ENCODE measurements at regions not wholly inside any gene's neighbourhood (a gene's known extent, or its start where the extent isn't known, plus 50 kb on each side); places are given as distances from the start of the nearest gene placed in this dataset.

DNA sequence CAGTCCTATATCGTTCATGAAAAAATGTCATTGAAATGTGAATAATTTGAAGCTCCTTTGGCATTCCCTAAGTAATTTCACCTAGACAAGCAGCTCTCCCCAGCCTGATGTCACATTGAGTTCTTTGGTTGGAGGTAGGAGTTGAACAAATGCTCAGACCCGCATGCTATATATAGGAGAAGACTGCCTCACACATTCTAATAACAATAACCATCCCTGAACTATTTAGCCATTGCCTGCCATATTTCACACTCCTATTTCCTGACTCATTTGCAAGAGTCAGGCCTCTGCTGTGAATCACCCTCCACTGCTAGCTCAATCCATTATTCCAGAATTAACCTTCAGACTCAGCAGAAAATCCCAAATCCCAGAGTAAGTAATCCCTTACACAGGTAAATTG lies 256.6 kb upstream of the ACVR2A start:
- Mint-ChIP-seq H3K9me3 (ENCODE audit: low read depth) (peaks cover 17% of the 10 kb centered on the region), H3K4me1 (ENCODE audit: low read depth) (no peaks in the 10 kb centered on the region), H3K27ac (no peak overlapping the region), H3K27me3 (no peaks in the 10 kb centered on the region), H3K36me3 (peaks cover 4% of the 10 kb centered on the region), H3K4me3 (no peak overlapping the region)

DNA sequence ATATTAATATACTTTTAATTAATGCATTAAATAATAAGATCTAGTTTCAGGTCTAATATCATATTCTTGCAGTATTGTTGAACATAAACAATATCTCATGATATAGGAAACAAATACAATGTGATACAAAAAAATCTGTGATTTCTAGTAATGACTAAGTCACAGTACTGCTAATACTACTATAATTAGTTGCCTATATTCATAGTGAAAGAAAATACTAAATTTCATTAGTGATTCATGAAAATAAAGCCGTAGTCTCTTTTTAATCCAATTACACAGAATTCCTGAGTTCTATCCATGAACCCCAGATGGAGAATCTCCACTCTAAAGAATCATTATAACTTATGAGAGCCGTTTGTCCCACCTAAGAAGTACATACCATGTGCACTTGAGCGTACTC lies 266.3 kb upstream of the ACVR2A start:
- Mint-ChIP-seq H3K27ac (no peak overlapping the region), H3K4me1 (ENCODE audit: low read depth) (no peaks in the 10 kb centered on the region), H3K9me3 (ENCODE audit: low read depth) (no peaks in the 10 kb centered on the region), H3K36me3 (peaks cover 2% of the 10 kb centered on the region), H3K4me3 (no peak overlapping the region), H3K27me3 (no peaks in the 10 kb centered on the region)

DNA sequence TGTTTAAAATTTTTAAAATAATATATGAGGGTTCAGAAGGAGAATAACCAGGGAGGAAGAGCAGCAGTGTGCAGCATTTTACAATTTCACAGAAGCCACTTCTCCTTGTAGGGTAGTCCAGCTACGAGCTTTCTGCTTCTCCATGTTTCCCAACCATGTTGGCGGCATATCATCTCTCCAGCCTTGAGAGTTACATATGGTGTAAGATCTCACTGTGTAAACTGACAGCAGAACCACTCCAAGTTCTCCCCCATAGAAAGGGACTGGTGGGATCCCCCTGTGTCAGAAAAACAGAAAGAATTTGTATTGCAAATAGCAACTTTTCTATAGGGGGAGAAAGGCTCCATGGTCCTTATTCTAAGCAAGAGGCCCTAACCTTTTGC lies 266.8 kb upstream of the ACVR2A start:
- no peak overlapping the region for H3K27ac Mint-ChIP-seq
- H3K4me3 Mint-ChIP-seq = no peak overlapping the region
- H3K36me3 Mint-ChIP-seq = peaks cover 2% of the 10 kb centered on the region
- H3K9me3 Mint-ChIP-seq (ENCODE audit: low read depth) = no peaks in the 10 kb centered on the region
- H3K4me1 Mint-ChIP-seq (ENCODE audit: low read depth) = no peaks in the 10 kb centered on the region
- H3K27me3 Mint-ChIP-seq = no peaks in the 10 kb centered on the region

DNA sequence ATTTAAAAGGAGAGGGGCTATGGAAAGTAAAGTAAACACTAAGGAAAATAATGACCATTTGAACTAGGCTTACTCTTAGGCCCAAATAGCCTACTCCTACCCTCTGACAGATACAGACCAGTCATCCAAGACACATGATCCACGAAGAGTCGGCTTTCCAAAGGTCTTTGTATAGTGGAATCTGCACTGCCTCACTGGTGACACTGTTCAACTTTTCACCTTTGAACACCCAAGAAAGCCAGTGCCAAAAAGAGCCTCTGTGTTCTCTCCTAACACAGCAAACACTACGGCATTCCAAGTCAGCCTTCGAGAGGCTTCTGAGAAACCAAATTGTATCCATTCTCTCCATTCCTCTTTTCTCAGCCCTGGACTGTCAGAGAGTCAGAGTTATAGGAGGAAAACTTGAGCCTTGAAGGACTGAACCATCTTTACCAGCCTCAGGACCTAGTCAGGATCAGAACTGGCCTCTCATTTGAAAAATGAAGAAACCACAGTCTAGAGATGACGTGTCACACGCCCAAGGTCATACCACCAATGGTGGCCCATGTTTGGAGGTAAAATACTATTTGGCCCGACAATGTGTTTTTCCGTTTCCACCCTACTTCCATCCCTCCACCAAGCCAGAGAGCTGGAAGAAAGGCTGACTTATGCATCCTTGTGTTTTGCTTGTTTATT lies 267.4 kb upstream of the ACVR2A start:
- Mint-ChIP-seq H3K27me3 (no peaks in the 10 kb centered on the region), H3K9me3 (ENCODE audit: low read depth) (no peaks in the 10 kb centered on the region), H3K4me1 (ENCODE audit: low read depth) (no peaks in the 10 kb centered on the region), H3K36me3 (peaks cover 2% of the 10 kb centered on the region), H3K4me3 (no peak overlapping the region), H3K27ac (no peak overlapping the region)

DNA sequence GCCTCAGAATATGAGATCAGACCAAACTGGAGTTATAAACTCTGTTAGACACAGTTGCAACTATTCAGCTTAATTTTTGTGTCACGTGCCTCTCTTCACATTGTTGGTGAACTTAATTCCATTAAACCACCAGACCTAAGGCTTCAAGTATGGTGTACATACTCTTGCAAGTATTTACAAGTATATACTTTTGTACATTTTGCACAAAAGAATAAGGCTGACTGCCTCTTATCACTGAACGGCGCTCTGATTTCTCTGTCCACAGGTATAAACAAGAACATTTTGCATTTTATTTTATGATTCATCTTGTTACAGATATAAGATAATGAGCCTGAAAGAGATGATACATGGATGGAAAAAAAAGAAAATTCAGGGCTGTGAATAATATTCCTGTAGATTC lies 269.7 kb upstream of the ACVR2A start:
- Mint-ChIP-seq H3K4me3 (no peak overlapping the region), H3K36me3 (no peaks in the 10 kb centered on the region), H3K9me3 (ENCODE audit: low read depth) (peaks cover 5% of the 10 kb centered on the region), H3K27me3 (no peaks in the 10 kb centered on the region), H3K27ac (no peak overlapping the region), H3K4me1 (ENCODE audit: low read depth) (no peaks in the 10 kb centered on the region)

DNA sequence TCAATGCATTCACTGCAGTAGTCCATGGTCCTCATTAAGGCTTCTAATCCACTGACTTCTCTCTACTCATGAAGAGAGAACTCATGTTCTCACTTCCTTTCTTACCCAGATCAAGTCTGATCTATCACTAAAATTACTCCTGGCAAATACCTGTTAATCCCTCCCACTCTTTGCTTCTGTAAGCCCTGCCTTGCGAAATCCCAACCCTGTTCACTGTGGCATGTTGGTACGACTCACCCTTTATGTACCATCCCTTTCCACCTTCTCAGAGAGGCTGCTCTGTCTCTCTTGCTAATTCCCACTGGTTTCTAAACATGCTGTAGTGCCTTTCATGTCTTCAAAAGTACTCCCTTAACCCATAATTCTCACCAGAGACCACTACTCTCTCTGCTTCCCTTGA lies 272.2 kb upstream of the ACVR2A start:
- Mint-ChIP-seq H3K9me3 (ENCODE audit: low read depth) (peaks cover 5% of the 10 kb centered on the region), H3K4me3 (no peak overlapping the region), H3K27me3 (no peaks in the 10 kb centered on the region), H3K4me1 (ENCODE audit: low read depth) (no peaks in the 10 kb centered on the region), H3K27ac (no peak overlapping the region), H3K36me3 (no peaks in the 10 kb centered on the region)

DNA sequence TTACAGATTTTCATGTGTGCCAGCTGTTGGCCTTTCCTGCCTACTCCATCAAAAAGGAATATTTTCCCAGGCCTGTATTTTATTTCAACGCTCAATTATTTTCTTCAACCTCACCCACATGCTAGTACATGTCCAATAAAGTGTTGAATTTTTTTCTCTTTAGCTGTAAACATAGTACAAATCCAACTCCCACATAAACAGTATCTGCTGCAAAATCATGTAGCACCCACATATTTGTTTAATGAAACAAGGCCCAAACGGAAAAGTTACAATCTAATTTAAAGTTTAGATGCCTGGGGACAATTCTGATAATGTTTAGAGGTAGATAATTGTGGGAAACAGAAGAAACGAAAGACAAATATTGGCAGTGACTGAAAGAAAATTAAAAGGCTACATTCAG lies 275.4 kb upstream of the ACVR2A start:
- H3K36me3 Mint-ChIP-seq = no peaks in the 10 kb centered on the region
- no peak overlapping the region for H3K27ac Mint-ChIP-seq
- no peak overlapping the region for H3K4me3 Mint-ChIP-seq
- H3K9me3 Mint-ChIP-seq (ENCODE audit: low read depth) = peaks cover 5% of the 10 kb centered on the region
- no peaks in the 10 kb centered on the region for H3K27me3 Mint-ChIP-seq
- H3K4me1 Mint-ChIP-seq (ENCODE audit: low read depth) = no peaks in the 10 kb centered on the region

DNA sequence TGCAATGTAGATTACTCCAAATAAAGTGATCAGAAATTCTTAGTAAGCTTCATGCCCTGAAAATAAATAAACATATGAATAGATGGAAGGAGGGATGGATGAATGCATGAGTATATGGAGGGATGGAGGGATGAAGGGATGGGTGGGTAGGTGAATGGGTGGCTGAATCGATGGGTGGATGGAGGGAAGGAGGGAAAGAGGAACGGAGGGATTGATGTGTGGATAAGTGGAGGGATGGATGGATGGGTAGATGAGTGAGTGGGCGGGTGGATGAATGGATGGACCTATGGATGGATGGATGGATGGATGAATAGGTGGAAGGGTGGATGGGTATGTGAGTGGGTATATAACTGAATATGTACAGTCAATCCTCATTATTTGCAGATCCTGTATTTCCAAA lies 276.7 kb upstream of the ACVR2A start:
- no peaks in the 10 kb centered on the region for H3K36me3 Mint-ChIP-seq
- no peak overlapping the region for H3K4me3 Mint-ChIP-seq
- H3K4me1 Mint-ChIP-seq (ENCODE audit: low read depth) = no peaks in the 10 kb centered on the region
- H3K9me3 Mint-ChIP-seq (ENCODE audit: low read depth) = peaks cover 5% of the 10 kb centered on the region
- no peaks in the 10 kb centered on the region for H3K27me3 Mint-ChIP-seq
- H3K27ac Mint-ChIP-seq = no peak overlapping the region

DNA sequence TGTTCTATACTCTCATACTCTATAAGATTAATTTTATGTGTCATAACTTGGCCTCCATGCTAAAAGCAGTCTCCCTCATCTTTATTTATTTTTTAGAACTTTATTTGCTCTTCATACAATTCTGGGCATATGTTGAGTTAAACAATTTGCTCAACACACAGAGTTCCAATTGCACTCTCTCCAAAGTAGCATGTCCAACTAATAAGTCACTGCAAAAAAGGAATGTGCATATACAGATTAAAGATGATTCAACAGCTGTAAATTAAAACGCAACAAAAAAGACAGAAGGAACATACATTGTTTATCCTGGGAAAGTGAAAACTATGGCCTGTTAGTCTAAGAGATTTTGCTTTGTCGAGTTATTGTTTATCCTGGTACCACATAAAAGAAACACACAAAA lies 277.7 kb upstream of the ACVR2A start:
- Mint-ChIP-seq H3K9me3 (ENCODE audit: low read depth) (peaks cover 5% of the 10 kb centered on the region), H3K4me3 (no peak overlapping the region), H3K36me3 (no peaks in the 10 kb centered on the region), H3K27me3 (no peaks in the 10 kb centered on the region), H3K4me1 (ENCODE audit: low read depth) (no peaks in the 10 kb centered on the region), H3K27ac (no peak overlapping the region)

DNA sequence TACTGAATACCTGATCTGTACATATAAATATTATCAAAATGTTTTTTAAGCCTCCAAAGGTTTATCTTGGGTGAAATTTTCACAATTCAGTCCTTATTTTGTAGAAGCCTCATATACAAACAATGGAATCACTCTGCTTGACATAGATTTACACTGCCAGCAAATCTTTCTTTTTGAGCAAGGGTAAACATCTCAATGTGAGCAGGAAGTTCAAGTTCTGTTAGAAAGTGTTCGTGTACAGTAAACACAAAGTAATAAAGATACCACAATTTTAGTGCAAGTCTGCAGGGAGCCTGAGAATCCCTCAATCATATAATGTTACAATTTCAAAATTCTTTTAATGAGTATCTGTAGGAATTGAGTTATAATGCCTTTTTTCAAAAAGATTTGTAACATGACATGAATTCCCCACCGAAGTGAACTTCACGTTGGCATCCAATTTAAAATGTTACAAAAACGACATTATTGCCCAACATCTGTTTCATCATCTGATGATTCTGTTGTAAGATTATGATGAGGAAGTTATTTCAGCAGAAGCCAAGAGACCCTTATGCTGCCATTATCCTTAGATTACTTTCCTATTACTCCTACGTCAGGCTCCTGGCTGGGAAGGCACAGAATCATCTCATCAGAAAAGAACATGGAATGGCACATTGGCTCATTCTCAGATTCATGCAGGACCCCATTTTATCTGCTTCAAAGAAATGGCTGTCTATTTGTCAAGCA lies 283.9 kb upstream of the ACVR2A start:
- Mint-ChIP-seq H3K27me3 (no peaks in the 10 kb centered on the region), H3K36me3 (no peaks in the 10 kb centered on the region), H3K27ac (no peak overlapping the region), H3K4me1 (ENCODE audit: low read depth) (no peaks in the 10 kb centered on the region), H3K4me3 (no peak overlapping the region), H3K9me3 (ENCODE audit: low read depth) (no peaks in the 10 kb centered on the region)

DNA sequence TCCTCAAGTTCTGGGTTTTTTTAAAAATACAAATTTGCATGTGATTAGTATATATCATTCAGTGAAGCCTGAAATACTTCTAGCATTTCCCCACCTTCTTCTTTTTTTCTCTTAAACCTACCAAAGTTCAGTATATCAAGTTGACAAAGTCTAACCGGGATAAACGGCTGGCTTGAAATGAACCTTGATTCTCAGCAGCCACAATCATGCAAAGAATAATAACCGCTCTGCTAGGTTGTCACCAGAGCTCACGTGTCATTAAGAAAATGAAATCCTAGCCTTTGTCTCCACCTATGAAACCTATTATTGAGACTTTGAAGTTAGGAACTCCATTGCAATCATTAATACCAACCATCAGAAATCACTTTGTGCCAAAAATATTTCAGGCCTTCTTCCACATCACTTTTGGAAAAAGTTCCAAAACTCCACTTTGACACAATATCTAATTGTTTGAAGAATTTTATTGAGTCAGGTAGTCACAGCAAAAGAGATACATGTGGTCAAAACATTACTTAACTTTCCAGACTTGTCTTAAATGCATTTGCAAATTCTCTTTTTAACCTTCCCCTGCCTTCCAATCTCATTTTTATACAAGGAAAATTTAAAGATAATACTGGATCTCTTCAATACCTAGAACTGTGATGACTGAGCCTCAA lies 285.6 kb upstream of the ACVR2A start:
- Mint-ChIP-seq H3K27me3 (no peaks in the 10 kb centered on the region), H3K4me1 (ENCODE audit: low read depth) (no peaks in the 10 kb centered on the region), H3K4me3 (no peak overlapping the region), H3K27ac (no peak overlapping the region), H3K9me3 (ENCODE audit: low read depth) (no peaks in the 10 kb centered on the region), H3K36me3 (no peaks in the 10 kb centered on the region)

DNA sequence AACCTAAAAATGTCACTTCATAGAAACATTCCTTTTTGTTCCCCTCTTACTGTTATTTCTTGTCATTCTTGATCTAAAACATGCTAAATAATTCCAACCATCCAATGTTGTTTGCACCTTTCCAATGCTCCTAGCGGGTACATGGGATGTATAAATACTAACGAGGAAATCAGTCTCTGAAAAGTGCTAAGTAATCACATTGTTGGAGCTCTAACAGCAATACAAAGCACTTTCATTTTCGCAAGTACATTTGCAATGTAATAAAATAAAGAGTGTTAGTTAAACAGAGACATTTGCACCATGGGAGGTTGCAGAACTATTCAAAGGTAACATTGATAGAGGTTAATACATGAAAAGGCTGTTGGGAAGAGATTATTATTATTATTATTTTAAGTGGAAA lies 286.2 kb upstream of the ACVR2A start:
- no peaks in the 10 kb centered on the region for H3K36me3 Mint-ChIP-seq
- H3K4me3 Mint-ChIP-seq = no peak overlapping the region
- no peaks in the 10 kb centered on the region for H3K4me1 Mint-ChIP-seq (ENCODE audit: low read depth)
- H3K9me3 Mint-ChIP-seq (ENCODE audit: low read depth) = no peaks in the 10 kb centered on the region
- H3K27ac Mint-ChIP-seq = no peak overlapping the region
- H3K27me3 Mint-ChIP-seq = no peaks in the 10 kb centered on the region

DNA sequence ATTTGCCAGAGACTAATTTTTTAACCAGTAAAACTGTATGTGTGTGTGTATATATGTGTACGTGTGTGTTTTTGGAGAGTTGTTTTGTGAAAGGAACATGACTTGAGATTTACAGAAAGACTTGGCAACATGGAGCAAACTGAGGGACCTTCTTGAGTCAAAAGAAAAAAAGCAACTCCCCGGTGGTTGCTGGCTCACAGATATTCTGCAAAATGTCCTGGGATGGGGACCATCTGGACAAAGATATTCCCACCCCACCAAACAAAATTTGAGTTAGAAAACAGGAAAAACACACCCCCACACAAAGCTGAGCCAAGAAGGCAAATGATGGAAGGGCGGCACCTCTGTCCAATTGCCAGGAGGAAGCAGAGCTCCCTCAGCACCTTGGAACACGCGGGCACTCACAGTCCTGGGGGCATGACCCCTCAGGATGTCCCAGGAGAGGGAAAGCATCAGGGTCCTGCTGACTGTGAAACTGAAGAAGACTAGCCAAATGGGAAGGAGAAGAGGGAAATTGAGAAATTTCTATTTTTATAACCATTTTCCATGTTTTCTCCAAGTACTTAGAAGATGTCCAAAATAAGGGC lies 290.2 kb upstream of the ACVR2A start:
- no peaks in the 10 kb centered on the region for H3K4me1 Mint-ChIP-seq (ENCODE audit: low read depth)
- H3K9me3 Mint-ChIP-seq (ENCODE audit: low read depth) = no peaks in the 10 kb centered on the region

DNA sequence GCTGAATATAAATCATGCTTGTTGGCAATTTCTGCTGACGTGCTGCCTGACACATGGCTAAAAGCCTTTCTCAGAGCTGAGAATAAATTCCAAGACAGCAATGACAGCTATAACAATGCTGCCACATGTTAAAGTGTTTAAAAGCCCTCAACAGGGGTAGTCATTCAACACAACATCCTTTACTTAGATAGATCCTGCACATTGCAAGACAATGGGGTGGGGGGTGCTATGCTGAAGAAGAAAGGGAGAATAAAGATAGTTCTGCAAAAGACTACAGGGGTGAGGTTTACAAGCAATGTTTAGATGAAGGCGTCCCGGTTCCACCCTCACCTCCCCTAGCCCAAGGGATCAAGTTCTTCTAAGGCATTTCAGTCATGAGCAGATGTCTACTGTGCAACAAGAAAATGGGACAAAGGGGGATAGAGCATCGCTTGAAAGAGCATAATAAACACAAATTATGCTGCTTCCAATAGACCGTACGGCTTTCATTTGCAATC lies 291.0 kb upstream of the ACVR2A start:
- no peaks in the 10 kb centered on the region for H3K4me1 Mint-ChIP-seq (ENCODE audit: low read depth)
- no peaks in the 10 kb centered on the region for H3K9me3 Mint-ChIP-seq (ENCODE audit: low read depth)
- no peaks in the 10 kb centered on the region for H3K36me3 Mint-ChIP-seq
- no peaks in the 10 kb centered on the region for H3K27me3 Mint-ChIP-seq
- no peak overlapping the region for H3K4me3 Mint-ChIP-seq
- H3K27ac Mint-ChIP-seq = no peak overlapping the region

More for the DNA sequence above, 290.2 kb upstream of the ACVR2A start:
- Mint-ChIP-seq H3K27ac (no peak overlapping the region), H3K36me3 (no peaks in the 10 kb centered on the region), H3K4me3 (no peak overlapping the region), H3K27me3 (no peaks in the 10 kb centered on the region)

DNA sequence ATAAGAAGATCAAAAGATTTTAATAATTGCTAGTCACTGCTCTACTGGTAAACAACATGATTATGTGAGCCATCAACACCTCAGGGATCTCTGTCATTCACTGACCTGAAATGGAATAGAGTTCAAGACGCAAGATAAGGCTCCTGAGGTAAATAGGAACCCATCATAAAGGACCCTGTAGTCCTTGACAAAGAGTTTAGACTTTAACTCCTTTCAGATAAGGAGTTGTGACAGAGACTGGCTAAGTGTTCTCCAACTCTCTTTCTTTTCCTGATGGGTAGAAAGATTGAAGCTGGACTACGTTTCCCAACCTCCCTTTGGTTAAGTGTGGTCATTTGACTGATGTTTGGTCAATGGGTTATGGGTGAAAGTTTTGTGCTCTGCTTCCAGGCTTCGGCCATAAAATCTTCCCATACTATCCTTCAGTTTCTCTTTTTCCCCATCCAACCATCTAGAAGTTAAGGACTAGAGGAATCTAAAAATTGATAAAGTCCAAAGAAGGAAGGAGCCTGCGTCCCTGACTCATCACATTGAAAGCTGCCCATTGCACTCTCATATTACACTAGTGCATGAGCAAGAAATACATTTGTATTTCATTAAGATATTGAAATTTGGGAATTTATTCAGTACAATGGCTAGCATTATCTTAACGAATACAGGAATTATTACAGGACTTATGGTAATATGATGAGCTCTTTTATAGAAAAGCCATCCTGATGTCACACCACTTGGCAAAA lies 293.7 kb upstream of the ACVR2A start:
- Mint-ChIP-seq H3K9me3 (ENCODE audit: low read depth) (no peaks in the 10 kb centered on the region), H3K36me3 (no peaks in the 10 kb centered on the region)

More for the DNA sequence above, 293.7 kb upstream of the ACVR2A start:
- no peaks in the 10 kb centered on the region for H3K4me1 Mint-ChIP-seq (ENCODE audit: low read depth)
- H3K27me3 Mint-ChIP-seq = no peaks in the 10 kb centered on the region
- no peak overlapping the region for H3K4me3 Mint-ChIP-seq
- no peak overlapping the region for H3K27ac Mint-ChIP-seq

Measured in activated naive CD8-positive, alpha-beta T cell (primary cell).